SK-N-SH (cell line): ENCODE measurements at regions not wholly inside any gene's neighbourhood (a gene's known extent, or its start where the extent isn't known, plus 50 kb on each side); places are given as distances from the start of the nearest gene placed in this dataset.

ENCODE experiments used
- CTCF ChIA-PET: fragments of 300-600, 350-600 bp; formaldehyde crosslinking; extraction: SDS; loops from one replicate; lab custom pipeline; 2021; lab: Yijun Ruan, JAX
- POLR2A ChIA-PET: fragments of 350-600 bp; sonication (Branson Sonifier 250); formaldehyde crosslinking; extraction: SDS; loops from one replicate; lab custom pipeline; 2020; ENCODE audit warnings: antibody characterized with exemption, inconsistent platforms; lab: Yijun Ruan, JAX
- DNase-seq: peaks from one replicate; pipeline ENCODE4 v3.0.0; 2012
- H2AFZ ChIP-seq: fragments of 200-600 bp; sonication (generic); 2 replicates; pipeline ENCODE4 v1.8.1; 2016; ENCODE audit warnings: antibody characterized with exemption, mild to moderate bottlenecking, low read depth
- H3F3A ChIP-seq: fragments of 200-600 bp; sonication (generic); replicated peaks from 2 replicates; pipeline ENCODE3; 2016; ENCODE audit warnings: antibody characterized with exemption, mild to moderate bottlenecking; ENCODE audit not compliant: insufficient read depth
- H3K27ac ChIP-seq, 2 experiments: fragments of 200-500 bp in 1 of 2; fragments of 200-600 bp in 1 of 2; sonication (Bioruptor generic) in 1 of 2; sonication (generic), shearing (Covaris generic) in 1 of 2; 2 replicates each; pipeline versions ENCODE4 v1.5.1 to v1.6.1; 2014 to 2016; ENCODE audit warnings: low read depth in 2 of 2, inconsistent platforms in 1 of 2, low read length in 1 of 2, mild to moderate bottlenecking in 1 of 2, mixed read lengths in 1 of 2
- H3K27me3 ChIP-seq: fragments of 200-600 bp; sonication (generic), shearing (Covaris generic); 2 replicates; pipeline ENCODE4 v1.6.1; 2016; ENCODE audit warnings: mixed run types; ENCODE audit not compliant: insufficient read depth
- H3K36me3 ChIP-seq, 2 experiments: fragments of 200-500 bp in 1 of 2; fragments of 200-600 bp in 1 of 2; sonication (Bioruptor generic) in 1 of 2; sonication (generic) in 1 of 2; replicated peaks in 1 of 2; 2 replicates each; pipeline versions ENCODE3 to v1.5.1; 2014 to 2016; ENCODE audit warnings: low read length in 1 of 2, mild to moderate bottlenecking in 1 of 2; ENCODE audit not compliant: insufficient read depth in 2 of 2, control insufficient read depth in 1 of 2
- H3K4me1 ChIP-seq, 2 experiments: fragments of 200-500 bp in 1 of 2; fragments of 200-600 bp in 1 of 2; sonication (Bioruptor generic) in 1 of 2; sonication (generic), shearing (Covaris generic) in 1 of 2; 2 replicates each; pipeline versions ENCODE4 v1.5.1 to v1.6.1; 2014 to 2016; ENCODE audit warnings: low read depth in 1 of 2, low read length in 1 of 2, mixed run types in 1 of 2; ENCODE audit not compliant: insufficient read depth in 2 of 2, control insufficient read depth in 1 of 2
- H3K4me2 ChIP-seq: fragments of 200-600 bp; sonication (generic), shearing (Covaris generic); 2 replicates; pipeline ENCODE4 v1.6.1; 2017; ENCODE audit warnings: mixed run types
- H3K4me3 ChIP-seq, 2 experiments: fragments of 200-500 bp in 1 of 2; fragments of 200-600 bp in 1 of 2; sonication (Bioruptor generic) in 1 of 2; sonication (generic), shearing (Covaris generic) in 1 of 2; 2 replicates each; pipeline versions ENCODE4 v1.5.1 to v1.8.1; 2014 to 2016; ENCODE audit warnings: low read depth in 2 of 2, inconsistent platforms in 1 of 2, low read length in 1 of 2, mild to moderate bottlenecking in 1 of 2, mixed read lengths in 1 of 2, moderate library complexity in 1 of 2
- H3K79me2 ChIP-seq: fragments of 200-600 bp; sonication (generic); 2 replicates; pipeline ENCODE4 v1.8.1; 2017; ENCODE audit warnings: mild to moderate bottlenecking; ENCODE audit not compliant: insufficient read depth
- H3K9ac ChIP-seq: fragments of 200-600 bp; sonication (generic); 2 replicates; pipeline ENCODE4 v1.6.1; 2017; ENCODE audit warnings: mixed run types
- H3K9me2 ChIP-seq: fragments of 200-600 bp; sonication (generic); 2 replicates; pipeline ENCODE4 v1.6.1; 2017; ENCODE audit warnings: mixed run types
- H3K9me3 ChIP-seq: fragments of 200-600 bp; sonication (generic); 2 replicates; pipeline ENCODE4 v1.6.1; 2017; ENCODE audit warnings: mixed run types, mild to moderate bottlenecking, moderate library complexity
- H4K20me1 ChIP-seq: fragments of 200-600 bp; sonication (generic); 2 replicates; pipeline ENCODE4 v1.6.1; 2017; ENCODE audit warnings: mild to moderate bottlenecking, mixed run types; ENCODE audit not compliant: insufficient read depth
- CTCF ChIP-seq: fragments of 200-600 bp; sonication (generic); IDR thresholded peaks from 2 replicates; pipeline ENCODE4 v1.6.1; 2017; ENCODE audit warnings: antibody characterized with exemption, mild to moderate bottlenecking, moderate library complexity
- EP300 ChIP-seq, 2 experiments: IDR thresholded peaks; 2 replicates each; pipeline versions ENCODE4 v1.4.0 to v1.6.1; 2012; ENCODE audit warnings: borderline replicate concordance in 1 of 2, low read depth in 1 of 2, low read length in 1 of 2
- FOSL2 ChIP-seq: IDR thresholded peaks from 2 replicates; pipeline ENCODE4 v1.4.0; 2012; ENCODE audit warnings: low read depth, mild to moderate bottlenecking, moderate library complexity, borderline replicate concordance
- JUND ChIP-seq: IDR thresholded peaks from 2 replicates; pipeline ENCODE4 v1.4.0; 2012
- MXI1 ChIP-seq: IDR thresholded peaks from 2 replicates; pipeline ENCODE4 v1.6.1; 2012; ENCODE audit warnings: mild to moderate bottlenecking, low read depth, low read length, improper control_type of control experiment
- NRF1 ChIP-seq: IDR thresholded peaks from 2 replicates; pipeline ENCODE4 v1.6.1; 2012; ENCODE audit warnings: low read depth, mild to moderate bottlenecking, low read length
- PBX3 ChIP-seq: IDR thresholded peaks from 2 replicates; pipeline ENCODE4; 2012
- POLR2AphosphoS5 ChIP-seq: IDR thresholded peaks from 2 replicates; pipeline ENCODE4 v1.6.1; 2012; ENCODE audit warnings: low read depth, low read length
- RAD21 ChIP-seq: IDR thresholded peaks from 2 replicates; pipeline ENCODE4 v1.6.1; 2012; ENCODE audit warnings: mild to moderate bottlenecking, low read length
- RCOR1 ChIP-seq: fragments of 150-350 bp; IDR thresholded peaks from 2 replicates; pipeline ENCODE4 v1.6.1; 2017; ENCODE audit warnings: antibody characterized with exemption, low read length
- RFX5 ChIP-seq: IDR thresholded peaks from 2 replicates; pipeline ENCODE4 v1.6.1; 2012; ENCODE audit warnings: mild to moderate bottlenecking, improper control_type of control experiment, low read length
- TAF1 ChIP-seq: IDR thresholded peaks from 2 replicates; pipeline ENCODE4 v1.6.1; 2012; ENCODE audit warnings: low read depth, mild to moderate bottlenecking, low read length, moderate library complexity, borderline replicate concordance
- USF1 ChIP-seq: IDR thresholded peaks from 2 replicates; pipeline ENCODE4 v1.4.0; 2012; ENCODE audit warnings: low read depth, borderline replicate concordance
- YY1 ChIP-seq: IDR thresholded peaks from 2 replicates; pipeline ENCODE4 v1.4.0; 2012; ENCODE audit warnings: low read depth, mild to moderate bottlenecking
- WGBS: methylation state at CpG from one replicate; pipeline ENCODE4 v1.1.6; 2017; ENCODE audit warnings: low lambda C conversion rate; 5-methylcytosine and 5-hydroxymethylcytosine counted together
- TF ChIP-seq, protein P1 (sequence below): IDR thresholded peaks from 2 replicates; pipeline ENCODE4 v1.4.0; 2012; ENCODE audit warnings: low read depth

- TF ChIP-seq RAD21: no peak
- TF ChIP-seq RCOR1: no peak
- no peak for TF ChIP-seq MXI1
- TF ChIP-seq, protein P1, sequence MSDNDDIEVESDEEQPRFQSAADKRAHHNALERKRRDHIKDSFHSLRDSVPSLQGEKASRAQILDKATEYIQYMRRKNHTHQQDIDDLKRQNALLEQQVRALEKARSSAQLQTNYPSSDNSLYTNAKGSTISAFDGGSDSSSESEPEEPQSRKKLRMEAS: no peak
- TF ChIP-seq TAF1: no peak
- TF ChIP-seq JUND: no peak
- no peak for TF ChIP-seq EP300 (IDR thresholded peaks at IDR 0.05; ENCODE audit: borderline replicate concordance in 1 of 2, low read depth in 1 of 2, low read length in 1 of 2)
- TF ChIP-seq FOSL2: no peak
- TF ChIP-seq YY1: no peak
- no peak for TF ChIP-seq POLR2AphosphoS5
- no peak for TF ChIP-seq NRF1
- TF ChIP-seq RFX5: no peak
- no peak for TF ChIP-seq PBX3
- no peak overlapping the region for H3K9ac ChIP-seq
- no peaks in the 10 kb centered on the region for H3K4me1 ChIP-seq
- DNase-seq: no peak
- no peak overlapping the region for H3K27ac ChIP-seq
- POLR2A ChIA-PET: no interaction called here
- H2AFZ ChIP-seq: no peak overlapping the region
- CTCF ChIA-PET: no interaction called here
- H3K4me2 ChIP-seq: no peak overlapping the region
- no peaks in the 10 kb centered on the region for H3K36me3 ChIP-seq
- H3K9me2 ChIP-seq: no peaks in the 10 kb centered on the region
- WGBS: 11% methylated on average over 4 of the region's 4 CpGs
- H3K27me3 ChIP-seq: no peaks in the 10 kb centered on the region
- no peaks in the 10 kb centered on the region for H4K20me1 ChIP-seq
- no peak overlapping the region for H3K4me3 ChIP-seq
- no peaks in the 10 kb centered on the region for H3K79me2 ChIP-seq
- no peaks in the 10 kb centered on the region; the same call in 1 of the 2 replicates for H3K9me3 ChIP-seq
- H3F3A ChIP-seq: no peaks in the 10 kb centered on the region
Measured at GRCh38 chrX:78213331-78213730, 73.9 kb upstream of the TAF9B start.

DNA sequence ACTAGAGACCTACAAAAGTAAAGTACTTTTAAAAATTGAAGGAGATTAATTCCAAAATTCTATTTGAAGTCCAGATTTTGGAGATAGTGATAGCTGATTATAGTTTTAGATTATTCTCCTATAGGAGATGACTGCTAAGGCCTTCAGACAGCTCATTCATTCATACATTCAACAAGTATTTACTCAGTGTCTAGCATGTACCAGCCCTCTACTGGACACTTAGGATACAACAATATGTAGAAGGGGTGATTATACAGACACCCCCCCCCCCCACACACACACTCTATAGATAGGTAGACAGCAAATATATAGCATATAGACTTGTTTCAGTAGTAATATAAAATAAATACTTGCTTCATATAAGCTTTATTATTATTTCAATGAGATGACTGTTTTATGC, 60.4 kb upstream of the TAF9B start:
- no peak overlapping the region for H3K9ac ChIP-seq
- H3K4me1 ChIP-seq: no peaks in the 10 kb centered on the region
- H3K9me3 ChIP-seq: no peaks in the 10 kb centered on the region
- H3K27me3 ChIP-seq: no peaks in the 10 kb centered on the region
- peak; percentile 61 for TF ChIP-seq CTCF
- TF ChIP-seq USF1: no peak
- H3K79me2 ChIP-seq: no peaks in the 10 kb centered on the region
- no peak overlapping the region for H3K4me2 ChIP-seq
- H3K4me3 ChIP-seq: no peak overlapping the region
- POLR2A ChIA-PET: no interaction called here
- H2AFZ ChIP-seq: no peak overlapping the region
- DNase-seq: peak; percentile 43
- no peak overlapping the region for H3K27ac ChIP-seq
- no peaks in the 10 kb centered on the region for H4K20me1 ChIP-seq
- CTCF ChIA-PET: interaction anchor here (0.7 to 1.8 kb wide), 3 partner anchors 22 to 211 kb away, joined by 3 to 5 read pairs (median 3); no protein-coding TSS in a partner anchor
- no peaks in the 10 kb centered on the region for H3K36me3 ChIP-seq
- no peaks in the 10 kb centered on the region for H3F3A ChIP-seq
- H3K9me2 ChIP-seq: no peaks in the 10 kb centered on the region
